Stimulated activated CD8-positive, alpha-beta memory T cell treated with anti-CD3 and anti-CD28 coated beads, Interleukin-4, amount 100 ng/mL, for 4 hours (primary cell): ENCODE measurements at regions not wholly inside any gene's neighbourhood (a gene's known extent, or its start where the extent isn't known, plus 50 kb on each side); places are given as distances from the start of the nearest gene placed in this dataset.
"Not testable (repeated sequence)": the region's sequence is repeated elsewhere in the genome, so short reads cannot be mapped to it uniquely, and the experiment has no call there.

ENCODE experiments used
- DNase-seq, 2 donors: peaks; one replicate each; pipeline ENCODE4 v3.0.0-alpha.2; 2020; ENCODE audit warnings: low read depth in 2 of 2, low spot score in 1 of 2

DNA sequence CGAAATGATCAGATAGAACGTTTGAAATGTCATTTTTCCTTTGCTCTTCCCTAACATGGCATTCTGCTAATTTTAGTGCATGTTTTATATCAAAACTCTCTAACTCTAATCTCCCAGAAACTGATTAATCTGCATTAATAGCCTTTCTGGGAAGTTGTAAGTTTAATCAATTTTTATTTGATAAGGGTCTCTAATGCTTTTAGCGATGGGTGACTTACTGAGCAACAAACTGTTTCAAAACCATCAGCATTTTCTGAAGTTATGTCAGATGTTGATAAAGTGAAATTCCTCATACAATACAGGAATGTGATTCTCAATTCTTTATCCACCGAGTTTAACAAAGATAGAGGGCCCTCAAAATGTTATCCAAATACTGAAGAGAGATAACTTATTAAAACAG lies 431.6 kb upstream of the CXADR start:
- DNase-seq: no peak

- DNase-seq: no peak
These were observed 429.9 kb upstream of the CXADR start for GRCh38 chr21:17082843-17083483.

DNA sequence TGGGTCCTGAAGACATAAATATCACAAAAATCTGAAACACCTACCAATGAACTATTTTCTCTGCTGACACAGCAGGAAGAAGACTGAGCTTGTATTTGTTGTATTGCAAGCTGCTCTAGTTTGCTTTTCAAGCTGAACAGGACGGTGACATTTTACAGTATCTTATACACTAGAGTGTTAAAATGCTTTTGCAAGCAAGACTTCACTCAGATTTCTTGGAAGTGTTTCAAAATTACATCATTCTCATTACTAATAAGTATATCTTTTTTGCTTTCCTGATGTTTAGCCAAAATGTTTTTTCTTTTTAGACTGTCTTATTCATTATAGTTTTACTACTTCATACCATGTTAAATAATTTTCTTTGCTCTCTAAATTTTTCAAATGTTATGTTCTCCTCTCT lies 427.1 kb upstream of the CXADR start:
- DNase-seq: no peak

DNA sequence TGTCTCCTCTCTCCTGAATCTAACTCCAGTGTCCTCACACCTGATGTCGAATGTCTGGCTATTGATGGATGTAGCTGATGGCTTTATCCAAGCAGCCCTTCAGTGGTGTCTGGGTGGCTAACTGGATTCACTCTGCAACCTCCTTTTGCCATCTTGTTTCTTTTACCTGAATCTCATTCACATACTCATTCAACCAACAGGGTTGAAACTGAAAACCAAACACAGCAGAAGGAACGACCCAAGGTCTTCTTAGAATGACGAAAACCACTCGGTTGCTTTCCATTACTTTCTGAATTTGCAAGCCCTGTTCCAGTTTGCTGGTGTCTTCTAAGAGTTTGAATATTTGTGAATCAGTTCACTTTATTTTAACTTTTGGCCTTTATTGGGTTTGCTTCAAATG lies 424.3 kb upstream of the CXADR start:
- no peak for DNase-seq

GRCh38 chr21:17089091-17089491 lies 423.8 kb upstream of the CXADR start:
- DNase-seq: no peak

- no peak for DNase-seq
These were observed 411.1 kb upstream of the CXADR start for GRCh38 chr21:17101696-17102095.

DNA sequence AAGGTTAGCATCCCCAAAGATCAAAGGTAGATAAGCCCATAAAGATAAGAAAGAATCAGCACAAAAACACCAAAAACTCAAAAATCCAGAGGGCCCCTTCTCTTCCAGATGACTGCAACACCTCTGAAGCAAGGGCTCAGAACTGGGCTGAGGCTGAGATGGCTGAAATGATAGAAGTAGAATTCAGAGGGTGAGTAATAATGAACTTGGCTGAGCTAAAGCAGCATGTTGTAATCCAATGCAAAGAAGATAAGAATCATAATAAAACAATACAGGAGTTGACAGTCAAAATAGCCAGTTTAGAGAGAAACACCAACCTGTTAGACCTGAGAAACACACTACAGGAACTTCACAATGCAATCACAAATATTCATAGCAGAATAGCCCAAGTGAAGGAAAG lies 406.9 kb upstream of the CXADR start:
- no peak for DNase-seq

DNA sequence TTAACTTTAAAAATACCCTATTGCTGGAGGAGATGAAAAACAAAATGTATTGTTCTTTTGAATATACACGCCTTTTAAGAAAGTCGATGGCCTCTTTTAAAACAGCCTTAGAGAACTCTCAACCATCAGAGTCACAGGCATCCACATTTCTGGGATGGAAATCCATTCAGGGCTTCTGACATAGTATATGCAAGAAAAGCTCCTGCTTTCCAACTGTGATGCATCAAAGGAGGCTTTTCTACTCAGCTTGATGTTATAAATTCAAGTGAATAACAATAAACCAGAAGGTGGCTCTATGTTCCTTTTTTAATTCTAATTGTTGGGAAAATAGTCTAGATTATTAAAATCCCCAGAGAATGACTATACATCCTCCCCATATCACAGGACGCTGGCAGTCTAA lies 398.8 kb upstream of the CXADR start:
- DNase-seq: no peak

GRCh38 chr21:17118638-17119384 lies 394.0 kb upstream of the CXADR start:
- no peak for DNase-seq

DNA sequence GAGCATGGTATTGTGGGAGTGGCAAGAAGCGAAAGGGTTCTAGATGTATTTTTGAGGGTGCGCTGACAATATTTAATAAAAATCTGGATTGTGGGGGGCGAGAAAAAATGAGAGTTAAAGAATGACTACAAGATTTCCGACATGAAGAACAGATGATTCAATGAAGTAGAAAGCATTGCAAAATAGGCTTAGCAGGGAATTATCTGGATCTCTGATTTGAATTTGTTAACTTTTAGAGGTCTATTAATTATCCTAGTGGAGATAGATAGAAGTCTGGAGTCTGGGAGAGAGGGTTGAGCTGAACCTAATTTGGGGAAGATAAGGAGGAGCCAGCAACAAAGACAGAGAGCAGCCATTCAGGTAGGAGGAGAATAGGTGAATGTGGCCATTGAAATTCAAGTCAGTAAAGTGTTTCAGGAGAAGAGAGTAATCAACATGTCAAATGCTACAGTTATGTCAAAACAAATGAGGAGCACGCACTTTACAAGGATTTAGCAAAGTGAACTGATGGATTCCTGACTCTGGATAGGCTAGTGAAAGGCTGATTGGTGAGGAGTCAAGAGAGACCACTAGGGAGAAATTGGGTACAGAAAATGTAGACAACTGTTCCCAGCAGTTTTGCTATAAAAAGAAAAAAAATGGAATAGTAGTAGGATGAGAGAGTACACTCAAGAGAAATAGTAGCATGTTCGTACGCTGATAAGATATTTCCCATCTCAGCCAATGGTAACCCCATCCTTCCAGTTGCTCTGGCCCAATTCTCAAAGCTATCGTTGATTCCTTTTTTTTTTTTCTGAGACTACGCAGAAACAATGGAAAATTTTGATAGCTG lies 393.2 kb upstream of the CXADR start:
- no peak for DNase-seq

GRCh38 chr21:17127395-17127794 lies 385.4 kb upstream of the CXADR start:
- not testable (repeated sequence) for DNase-seq

GRCh38 chr21:17128132-17128531 lies 384.7 kb upstream of the CXADR start:
- no peak for DNase-seq

DNA sequence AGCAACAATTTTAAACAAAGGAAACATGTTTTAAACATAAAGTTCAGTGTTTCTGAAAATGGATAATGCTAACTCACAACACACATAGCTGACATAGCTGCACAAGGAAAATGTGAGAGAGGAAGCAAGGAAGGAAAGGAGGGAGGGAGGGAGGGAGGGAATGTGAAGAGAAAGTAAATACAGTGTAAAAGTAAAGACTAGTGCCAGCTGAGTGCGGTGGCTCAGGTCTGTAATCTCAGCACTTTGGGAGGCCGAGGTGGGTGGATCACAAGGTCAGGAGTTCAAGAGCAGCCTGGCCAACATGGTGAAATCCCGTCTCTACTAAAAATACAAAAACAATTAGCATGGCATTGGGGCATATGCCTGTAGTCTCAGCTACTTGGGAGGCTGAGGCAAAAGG lies 373.7 kb upstream of the CXADR start:
- DNase-seq: not testable (repeated sequence)

- DNase-seq: no peak
These were observed 373.1 kb upstream of the CXADR start for GRCh38 chr21:17139696-17140095.

GRCh38 chr21:17146426-17146825 lies 366.4 kb upstream of the CXADR start:
- no peak for DNase-seq

- no peak for DNase-seq
These were observed 353.1 kb upstream of the CXADR start for GRCh38 chr21:17159697-17160096.

- no peak for DNase-seq
These were observed 327.2 kb upstream of the CXADR start for GRCh38 chr21:17185674-17186073.

- DNase-seq: no peak
These were observed 322.9 kb upstream of the CXADR start for GRCh38 chr21:17189963-17190362.

GRCh38 chr21:17191346-17191993 lies 321.4 kb upstream of the CXADR start:
- DNase-seq: no peak

- no peak for DNase-seq
These were observed 317.5 kb upstream of the CXADR start for GRCh38 chr21:17195351-17195750.

DNA sequence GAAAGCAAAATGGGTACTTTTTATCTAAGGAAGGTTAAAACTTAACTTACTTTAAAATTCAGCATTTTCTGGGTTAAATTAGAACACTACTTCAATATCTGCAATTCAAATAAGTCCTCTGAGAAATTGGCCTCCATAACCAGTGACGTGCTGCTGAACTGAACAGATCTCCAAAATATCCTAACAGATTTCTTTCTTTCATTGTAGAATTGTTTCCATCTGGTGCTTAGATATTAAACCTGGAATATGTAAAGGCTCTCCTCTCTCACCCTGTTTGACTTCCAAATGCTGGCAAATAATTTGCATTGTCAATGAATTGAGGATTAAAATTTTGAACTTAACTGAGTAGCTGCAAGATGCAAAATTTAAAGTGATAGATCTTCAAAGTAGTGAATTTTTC lies 316.9 kb upstream of the CXADR start:
- DNase-seq: no peak

GRCh38 chr21:17196623-17197022 lies 316.2 kb upstream of the CXADR start:
- no peak for DNase-seq
